ENCODE measurements at regions not wholly inside any gene's neighbourhood (a gene's known extent, or its start where the extent isn't known, plus 50 kb on each side); places are given as distances from the start of the nearest gene placed in this dataset.

DNA sequence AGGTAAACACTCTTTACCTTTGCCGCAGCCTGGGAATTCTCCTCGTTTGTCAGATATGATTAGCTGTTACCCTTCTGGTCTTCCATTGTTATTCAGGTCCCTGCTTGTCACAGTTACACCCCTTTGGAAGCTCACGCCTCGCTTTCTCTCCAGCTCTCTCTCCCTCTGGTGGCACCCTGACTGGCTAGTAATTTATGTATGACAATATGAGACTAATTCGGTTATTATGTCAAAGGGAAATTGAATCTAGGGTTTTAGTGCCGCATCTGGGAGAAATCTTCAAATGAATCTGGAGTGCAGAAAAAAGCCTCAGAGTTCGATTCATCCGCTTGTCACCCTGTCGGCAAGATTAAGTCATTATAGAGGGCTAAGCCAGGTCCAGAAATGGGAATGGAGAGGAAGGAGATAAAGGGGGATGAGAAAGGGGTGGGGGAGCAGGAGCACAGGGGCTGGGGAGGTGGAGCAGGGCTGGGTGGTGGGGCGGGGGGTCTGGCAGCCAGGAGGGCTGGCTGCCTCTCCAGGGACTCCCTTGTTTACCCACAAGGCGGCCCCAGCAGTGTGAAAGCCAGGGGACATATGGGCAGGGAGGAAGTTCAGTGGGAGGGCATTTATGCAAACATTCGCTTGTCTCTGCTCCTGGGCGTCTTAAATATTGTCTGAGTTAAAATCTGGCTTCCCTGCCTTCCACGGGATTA lies 179.0 kb upstream of the NECTIN1 start:
- Histone ChIP-seq H3K9me3 (no peaks in the 10 kb centered on the region), H3K27me3 (no peaks in the 10 kb centered on the region), H3K27ac (no peak overlapping the region), H3K4me3 (no peak overlapping the region), H3K4me1 (no peaks in the 10 kb centered on the region), H3K36me3 (no peaks in the 10 kb centered on the region)
- no peak for DNase-seq (ENCODE audit: extremely low spot score in 2 of 2)
- TF ChIP-seq POLR2AphosphoS5 (IDR thresholded peaks at IDR 0.05; ENCODE audit: insufficient read depth in 1 of 2, low read depth in 1 of 2) (no peak), POLR2A (IDR thresholded peaks at IDR 0.05) (no peak)
- TF ChIP-seq, protein P1, sequence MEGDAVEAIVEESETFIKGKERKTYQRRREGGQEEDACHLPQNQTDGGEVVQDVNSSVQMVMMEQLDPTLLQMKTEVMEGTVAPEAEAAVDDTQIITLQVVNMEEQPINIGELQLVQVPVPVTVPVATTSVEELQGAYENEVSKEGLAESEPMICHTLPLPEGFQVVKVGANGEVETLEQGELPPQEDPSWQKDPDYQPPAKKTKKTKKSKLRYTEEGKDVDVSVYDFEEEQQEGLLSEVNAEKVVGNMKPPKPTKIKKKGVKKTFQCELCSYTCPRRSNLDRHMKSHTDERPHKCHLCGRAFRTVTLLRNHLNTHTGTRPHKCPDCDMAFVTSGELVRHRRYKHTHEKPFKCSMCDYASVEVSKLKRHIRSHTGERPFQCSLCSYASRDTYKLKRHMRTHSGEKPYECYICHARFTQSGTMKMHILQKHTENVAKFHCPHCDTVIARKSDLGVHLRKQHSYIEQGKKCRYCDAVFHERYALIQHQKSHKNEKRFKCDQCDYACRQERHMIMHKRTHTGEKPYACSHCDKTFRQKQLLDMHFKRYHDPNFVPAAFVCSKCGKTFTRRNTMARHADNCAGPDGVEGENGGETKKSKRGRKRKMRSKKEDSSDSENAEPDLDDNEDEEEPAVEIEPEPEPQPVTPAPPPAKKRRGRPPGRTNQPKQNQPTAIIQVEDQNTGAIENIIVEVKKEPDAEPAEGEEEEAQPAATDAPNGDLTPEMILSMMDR (IDR thresholded peaks at IDR 0.05) = no peak
- intact Hi-C loops (cut with DNase I) = no loop called here

DNA sequence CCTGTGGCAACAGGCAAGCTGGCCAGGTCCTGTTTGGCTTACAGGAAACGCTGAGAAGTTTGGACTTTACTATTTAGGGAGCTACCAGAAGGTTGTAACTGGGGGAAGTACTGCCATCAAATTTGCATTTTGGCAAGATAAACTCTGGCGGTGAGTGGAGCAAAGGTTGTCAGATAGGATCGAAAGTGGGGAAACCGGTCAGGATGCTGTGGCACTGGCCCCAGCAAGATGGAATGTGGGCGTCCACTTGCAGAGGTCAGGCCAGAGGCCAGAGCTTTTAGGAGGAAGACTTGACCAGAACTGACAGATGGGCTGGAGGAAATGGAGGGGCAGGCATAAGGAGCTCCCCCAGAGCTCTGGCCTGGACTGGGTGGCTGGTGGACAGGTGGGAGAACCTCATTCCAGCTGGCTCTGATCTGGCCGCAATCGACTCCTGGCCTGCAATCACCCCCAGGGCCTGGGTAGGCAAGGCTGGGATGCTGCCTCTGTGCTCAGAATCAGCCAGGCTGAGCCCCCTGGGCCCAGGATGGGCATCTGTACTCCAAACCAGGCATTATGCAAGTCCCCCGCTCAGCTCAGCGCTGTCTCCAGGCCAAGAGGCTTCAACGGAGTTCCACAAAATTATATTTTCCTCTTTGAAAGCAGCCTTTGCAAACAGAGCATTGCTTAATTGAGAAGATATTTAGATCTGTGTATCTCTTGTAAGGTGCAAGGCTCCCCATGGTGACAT lies 178.3 kb upstream of the NECTIN1 start:
- DNase-seq (ENCODE audit: extremely low spot score in 2 of 2) = no peak
- intact Hi-C loops (cut with DNase I) = no loop called here
- H3K4me3 ChIP-seq = no peak overlapping the region
- H3K27me3 ChIP-seq = no peaks in the 10 kb centered on the region
- H3K9me3 ChIP-seq = no peaks in the 10 kb centered on the region
- no peak for TF ChIP-seq POLR2A (IDR thresholded peaks at IDR 0.05)
- TF ChIP-seq, protein P1 (IDR thresholded peaks at IDR 0.05) = no peak
- TF ChIP-seq POLR2AphosphoS5 (IDR thresholded peaks at IDR 0.05; ENCODE audit: insufficient read depth in 1 of 2, low read depth in 1 of 2) = no peak
- H3K27ac ChIP-seq = no peak overlapping the region
- no peaks in the 10 kb centered on the region for H3K4me1 ChIP-seq
- no peaks in the 10 kb centered on the region for H3K36me3 ChIP-seq

DNA sequence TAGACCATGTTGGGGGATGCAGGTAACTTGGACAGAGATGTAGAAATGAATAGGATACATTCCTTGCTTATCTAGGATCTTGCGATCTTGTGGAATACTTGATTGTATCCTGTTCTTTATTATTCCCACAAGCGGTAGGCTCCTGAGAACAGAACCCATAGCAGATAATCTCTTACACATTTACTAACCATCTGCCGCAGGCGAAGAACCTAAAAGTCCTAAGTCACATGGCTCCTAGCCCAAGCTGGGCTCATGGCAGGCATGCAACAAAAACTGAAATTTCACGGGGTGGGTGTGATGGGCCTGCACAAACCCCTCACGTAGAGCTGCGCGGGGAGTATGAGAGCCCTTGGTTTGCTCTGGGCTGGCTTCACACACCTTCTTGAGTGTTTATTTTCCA lies 177.4 kb upstream of the NECTIN1 start:
- TF ChIP-seq POLR2A (IDR thresholded peaks at IDR 0.05) (no peak), POLR2AphosphoS5 (IDR thresholded peaks at IDR 0.05; ENCODE audit: insufficient read depth in 1 of 2, low read depth in 1 of 2) (no peak)
- TF ChIP-seq, protein P1 (IDR thresholded peaks at IDR 0.05) = no peak
- no peak overlapping the region for H3K4me3 ChIP-seq
- no peaks in the 10 kb centered on the region for H3K36me3 ChIP-seq
- H3K27ac ChIP-seq = no peak overlapping the region
- no peak for DNase-seq (ENCODE audit: extremely low spot score in 2 of 2)
- intact Hi-C loops (cut with DNase I) = no loop called here
- H3K9me3 ChIP-seq = no peaks in the 10 kb centered on the region
- no peaks in the 10 kb centered on the region for H3K27me3 ChIP-seq
- no peaks in the 10 kb centered on the region for H3K4me1 ChIP-seq

DNA sequence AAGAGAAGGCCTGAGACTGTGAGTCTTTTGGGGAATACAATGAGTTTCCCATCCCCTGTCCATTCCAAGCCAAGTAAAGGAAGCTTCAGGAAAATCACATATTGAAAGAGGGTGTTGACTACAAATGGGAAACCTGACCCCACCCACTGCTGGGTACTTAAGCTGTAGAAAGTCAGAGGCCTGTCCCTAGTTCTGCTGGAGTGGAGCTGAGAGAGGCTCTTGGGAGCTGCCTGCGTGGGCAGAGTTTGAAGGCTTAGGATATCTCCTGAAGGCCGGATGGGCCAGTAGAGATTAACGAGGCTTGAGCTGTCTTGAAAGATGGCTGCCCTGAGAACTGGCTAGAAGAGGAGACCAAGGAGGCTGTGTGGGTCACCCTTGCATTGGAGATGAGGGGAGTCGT lies 176.2 kb upstream of the NECTIN1 start:
- H3K27ac ChIP-seq = no peak overlapping the region
- TF ChIP-seq POLR2A (IDR thresholded peaks at IDR 0.05) = no peak
- H3K4me1 ChIP-seq = no peaks in the 10 kb centered on the region
- intact Hi-C loops (cut with DNase I) = no loop called here
- DNase-seq (ENCODE audit: extremely low spot score in 2 of 2) = no peak
- no peak overlapping the region for H3K4me3 ChIP-seq
- no peaks in the 10 kb centered on the region for H3K36me3 ChIP-seq
- no peaks in the 10 kb centered on the region for H3K27me3 ChIP-seq
- H3K9me3 ChIP-seq = no peaks in the 10 kb centered on the region

DNA sequence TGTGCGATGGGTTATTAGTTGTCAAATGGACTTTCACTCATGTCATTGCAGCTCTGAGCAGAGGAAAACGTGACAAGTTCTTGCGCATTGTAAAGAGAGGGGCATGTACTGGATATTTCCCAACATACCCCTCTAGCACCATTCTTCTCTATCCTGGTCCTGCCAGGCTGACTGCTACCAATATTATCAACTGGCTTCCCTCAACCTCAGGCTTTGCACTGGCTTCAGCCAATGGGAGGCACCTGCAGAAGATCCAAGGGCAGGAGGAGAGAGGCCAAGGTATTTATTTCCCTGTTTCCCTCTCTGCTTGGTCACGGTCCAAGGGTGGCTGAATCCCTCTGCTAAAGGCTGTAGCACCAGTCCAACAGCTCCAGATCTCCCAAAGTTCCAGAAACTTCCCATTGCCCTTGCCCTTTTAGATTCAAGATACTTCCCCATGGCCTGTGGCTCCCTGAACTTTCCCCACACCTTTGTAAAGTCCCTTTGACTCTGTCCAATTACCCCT lies 175.6 kb upstream of the NECTIN1 start:
- Histone ChIP-seq H3K4me3 (no peak overlapping the region), H3K27ac (no peak overlapping the region), H3K9me3 (no peaks in the 10 kb centered on the region), H3K4me1 (no peaks in the 10 kb centered on the region), H3K27me3 (no peaks in the 10 kb centered on the region), H3K36me3 (no peaks in the 10 kb centered on the region)
- TF ChIP-seq POLR2AphosphoS5 (IDR thresholded peaks at IDR 0.05; ENCODE audit: insufficient read depth in 1 of 2, low read depth in 1 of 2) = no peak
- TF ChIP-seq, protein P1 (IDR thresholded peaks at IDR 0.05) = no peak
- TF ChIP-seq POLR2A (IDR thresholded peaks at IDR 0.05) = no peak
- DNase-seq (ENCODE audit: extremely low spot score in 2 of 2) = no peak
- intact Hi-C loops (cut with DNase I) = no loop called here
